Neural progenitor cell (in vitro differentiated cells): ENCODE measurements at regions not wholly inside any gene's neighbourhood (a gene's known extent, or its start where the extent isn't known, plus 50 kb on each side); places are given as distances from the start of the nearest gene placed in this dataset.

Source experiments
- DNase-seq: peaks from one replicate; pipeline ENCODE4 v3.0.0-alpha.2; 2016; ENCODE audit warnings: low spot score
- H2AFZ ChIP-seq: fragments of 200-600 bp; sonication (generic); replicated peaks from 2 replicates; pipeline ENCODE4 v1.6.1; 2016; ENCODE audit warnings: antibody characterized with exemption
- H3F3A ChIP-seq: fragments of 200-600 bp; sonication (generic); 2 replicates; pipeline ENCODE4 v1.6.1; 2016; ENCODE audit warnings: antibody characterized with exemption, low read depth
- H3K27ac ChIP-seq: fragments of 200-600 bp; sonication (generic); 2 replicates; pipeline ENCODE4 v1.5.1; 2016; ENCODE audit warnings: mild to moderate bottlenecking
- H3K27me3 ChIP-seq: fragments of 200-600 bp; sonication (generic); 2 replicates; pipeline ENCODE4 v1.6.1; 2016; ENCODE audit warnings: mild to moderate bottlenecking, moderate library complexity
- H3K36me3 ChIP-seq: fragments of 200-600 bp; sonication (generic); 2 replicates; pipeline ENCODE4 v1.5.1; 2016
- H3K4me1 ChIP-seq: fragments of 200-600 bp; sonication (generic); 2 replicates; pipeline ENCODE4 v1.6.1; 2016; ENCODE audit warnings: mixed run types
- H3K4me2 ChIP-seq: fragments of 200-600 bp; sonication (generic); 2 replicates; pipeline ENCODE4 v1.6.1; 2016
- H3K4me3 ChIP-seq: fragments of 200-600 bp; sonication (generic); 2 replicates; pipeline ENCODE4 v1.5.1; 2016
- H3K79me2 ChIP-seq: fragments of 200-600 bp; sonication (generic); 2 replicates; pipeline ENCODE4 v1.6.1; 2016; ENCODE audit warnings: low read depth
- H3K9ac ChIP-seq: fragments of 200-600 bp; sonication (generic); 2 replicates; pipeline ENCODE4 v1.6.1; 2016
- H3K9me3 ChIP-seq: fragments of 200-600 bp; sonication (generic); 2 replicates; pipeline ENCODE4 v1.5.1; 2016; ENCODE audit warnings: low read depth
- H4K20me1 ChIP-seq: fragments of 200-600 bp; sonication (generic); 2 replicates; pipeline ENCODE4 v1.6.1; 2016; ENCODE audit warnings: low read depth
- H3K27ac Mint-ChIP-seq: 3 replicates; pipeline ENCODE4 v1.8.0; 2021; ENCODE audit warnings: mixed read lengths
- H3K27me3 Mint-ChIP-seq: 2 replicates; pipeline ENCODE4 v1.8.0; 2022; ENCODE audit warnings: low read depth, mild to moderate bottlenecking, inconsistent platforms, moderate library complexity, mixed read lengths; ENCODE audit not compliant: insufficient read depth
- H3K36me3 Mint-ChIP-seq: 3 replicates; pipeline ENCODE4 v1.8.0; 2021; ENCODE audit warnings: mixed read lengths
- H3K4me1 Mint-ChIP-seq: 3 replicates; pipeline ENCODE4 v1.8.0; 2021; ENCODE audit warnings: mixed read lengths
- H3K4me3 Mint-ChIP-seq: 3 replicates; pipeline ENCODE4 v1.8.0; 2021; ENCODE audit warnings: mild to moderate bottlenecking, moderate library complexity, mixed read lengths
- H3K9me3 Mint-ChIP-seq: 3 replicates; pipeline ENCODE4 v1.8.0; 2020; ENCODE audit warnings: mixed read lengths
- EZH2 ChIP-seq: fragments of 200-600 bp; sonication (generic); IDR thresholded peaks from 2 replicates; pipeline ENCODE4 v1.6.1; 2017; ENCODE audit warnings: antibody characterized with exemption, mild to moderate bottlenecking, moderate library complexity
- EZH2phosphoT487 ChIP-seq: fragments of 200-600 bp; sonication (generic); IDR thresholded peaks from 2 replicates; pipeline ENCODE4 v1.6.1; 2017; ENCODE audit warnings: antibody characterized with exemption
- TF ChIP-seq, protein P1 (sequence below): fragments of 200-600 bp; sonication (generic); IDR thresholded peaks from 2 replicates; pipeline ENCODE4 v1.5.1; 2017; ENCODE audit warnings: antibody characterized with exemption, mild to moderate bottlenecking

DNA sequence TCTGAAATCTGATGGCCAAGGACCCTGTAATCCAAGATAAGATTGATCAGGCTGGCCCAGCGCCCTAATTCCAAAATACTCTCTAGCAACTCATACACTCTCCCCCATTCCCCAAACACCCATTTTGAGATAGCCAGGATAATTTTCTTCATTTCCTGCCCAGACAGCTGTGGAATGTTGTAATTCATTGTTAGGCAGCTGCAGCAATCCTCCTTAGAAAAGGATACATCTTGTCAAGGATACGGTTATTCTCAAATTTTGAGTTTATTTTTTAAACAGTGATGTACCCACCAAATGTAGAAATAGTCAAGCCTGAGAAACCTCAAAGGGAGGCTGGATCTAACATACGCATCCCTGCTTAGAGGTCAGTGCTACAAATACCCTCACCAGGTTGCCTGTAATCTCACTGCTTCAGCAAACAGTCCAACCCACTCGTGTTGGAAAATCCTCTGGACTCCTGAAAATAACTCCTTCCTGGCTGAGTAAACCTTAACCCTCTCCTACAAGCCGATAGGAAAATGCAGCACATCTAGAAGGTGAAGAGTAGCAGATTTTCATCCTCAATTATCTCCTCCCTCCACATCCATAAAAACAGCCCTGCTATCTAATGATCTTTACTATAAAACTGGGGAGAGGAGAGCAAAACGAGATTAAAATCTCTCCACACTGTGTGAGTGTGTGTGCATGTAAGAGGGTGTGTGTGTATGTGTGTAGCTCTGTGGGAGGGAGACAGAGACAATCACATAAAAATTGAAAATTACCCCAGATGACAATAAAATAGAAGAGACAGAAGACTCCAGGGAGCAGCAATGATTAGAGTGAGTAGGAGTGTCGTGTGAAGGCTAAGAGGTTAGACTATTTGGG is 683.1 kb downstream of the DIAPH3 start:
- no peaks in the 10 kb centered on the region for H3K79me2 ChIP-seq
- no peak overlapping the region for H3K27ac Mint-ChIP-seq

DNA sequence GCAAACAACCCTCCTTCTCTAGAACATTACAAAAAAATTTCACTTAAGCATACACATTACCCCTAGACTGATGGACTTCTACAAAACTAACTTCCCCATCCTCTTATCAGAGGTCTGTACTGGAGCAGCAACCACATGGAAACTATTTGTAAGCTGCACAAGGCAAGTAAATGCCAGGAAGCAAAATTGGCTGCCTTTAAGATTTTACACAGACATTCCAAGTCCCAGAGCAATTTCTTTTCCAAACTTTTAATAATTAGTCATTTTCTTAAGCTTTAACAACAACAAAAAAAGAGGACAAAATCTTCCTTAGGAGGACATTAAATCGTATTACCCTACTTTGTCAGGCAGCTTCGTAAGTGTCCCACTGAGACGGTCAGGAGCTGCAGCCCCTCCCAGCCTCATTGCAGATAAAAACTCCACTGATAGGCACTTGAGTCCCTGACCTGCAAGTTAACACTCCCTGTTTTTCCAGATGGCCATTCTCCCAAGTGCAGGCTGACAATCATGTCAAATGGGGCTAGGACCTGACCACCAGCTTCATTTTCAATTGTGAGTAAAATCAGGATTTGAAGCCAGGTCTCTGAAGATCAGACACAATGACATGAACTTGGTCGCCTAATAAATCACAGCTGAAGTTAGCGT is 680.1 kb downstream of the DIAPH3 start:
- Mint-ChIP-seq H3K27me3 (peaks cover 12% of the 10 kb centered on the region), H3K9me3 (peaks cover 5% of the 10 kb centered on the region), H3K4me1 (peaks cover 30% of the 10 kb centered on the region), H3K36me3 (no peaks in the 10 kb centered on the region), H3K4me3 (no peak overlapping the region), H3K27ac (no peak overlapping the region)
- TF ChIP-seq EZH2phosphoT487 (no peak), EZH2 (no peak)
- TF ChIP-seq, protein P1, sequence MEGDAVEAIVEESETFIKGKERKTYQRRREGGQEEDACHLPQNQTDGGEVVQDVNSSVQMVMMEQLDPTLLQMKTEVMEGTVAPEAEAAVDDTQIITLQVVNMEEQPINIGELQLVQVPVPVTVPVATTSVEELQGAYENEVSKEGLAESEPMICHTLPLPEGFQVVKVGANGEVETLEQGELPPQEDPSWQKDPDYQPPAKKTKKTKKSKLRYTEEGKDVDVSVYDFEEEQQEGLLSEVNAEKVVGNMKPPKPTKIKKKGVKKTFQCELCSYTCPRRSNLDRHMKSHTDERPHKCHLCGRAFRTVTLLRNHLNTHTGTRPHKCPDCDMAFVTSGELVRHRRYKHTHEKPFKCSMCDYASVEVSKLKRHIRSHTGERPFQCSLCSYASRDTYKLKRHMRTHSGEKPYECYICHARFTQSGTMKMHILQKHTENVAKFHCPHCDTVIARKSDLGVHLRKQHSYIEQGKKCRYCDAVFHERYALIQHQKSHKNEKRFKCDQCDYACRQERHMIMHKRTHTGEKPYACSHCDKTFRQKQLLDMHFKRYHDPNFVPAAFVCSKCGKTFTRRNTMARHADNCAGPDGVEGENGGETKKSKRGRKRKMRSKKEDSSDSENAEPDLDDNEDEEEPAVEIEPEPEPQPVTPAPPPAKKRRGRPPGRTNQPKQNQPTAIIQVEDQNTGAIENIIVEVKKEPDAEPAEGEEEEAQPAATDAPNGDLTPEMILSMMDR: no peak
- Histone ChIP-seq H3K4me2 (peak overlapping the region; percentile 46), H3K79me2 (no peaks in the 10 kb centered on the region), H3K9ac (no peak overlapping the region), H3K4me3 (no peak overlapping the region), H4K20me1 (peaks cover 9% of the 10 kb centered on the region), H3K27ac (no peak overlapping the region), H3K27me3 (peaks cover 38% of the 10 kb centered on the region), H3K9me3 (no peaks in the 10 kb centered on the region), H2AFZ (no peak overlapping the region), H3K4me1 (peaks cover 28% of the 10 kb centered on the region), H3K36me3 (no peaks in the 10 kb centered on the region), H3F3A (peaks cover 7% of the 10 kb centered on the region)
- no peak for DNase-seq

More for the DNA sequence above, 683.1 kb downstream of the DIAPH3 start:
- TF ChIP-seq EZH2: no peak
- no peak for TF ChIP-seq EZH2phosphoT487
- TF ChIP-seq, protein P1: no peak
- H2AFZ ChIP-seq: no peak overlapping the region
- Mint-ChIP-seq H3K4me1 (peaks cover 38% of the 10 kb centered on the region), H3K36me3 (no peaks in the 10 kb centered on the region), H3K9me3 (no peaks in the 10 kb centered on the region), H3K27me3 (peaks cover 14% of the 10 kb centered on the region), H3K4me3 (no peak overlapping the region)
- peaks cover 58% of the 10 kb centered on the region for H3K27me3 ChIP-seq
- H3K4me1 ChIP-seq: peaks cover 33% of the 10 kb centered on the region
- H3K4me3 ChIP-seq: no peak overlapping the region
- peaks cover 13% of the 10 kb centered on the region for H4K20me1 ChIP-seq
- H3F3A ChIP-seq: peaks cover 12% of the 10 kb centered on the region
- no peak for DNase-seq
- H3K4me2 ChIP-seq: no peak overlapping the region
- no peak overlapping the region for H3K27ac ChIP-seq
- H3K9me3 ChIP-seq: no peaks in the 10 kb centered on the region
- no peak overlapping the region for H3K9ac ChIP-seq
- no peaks in the 10 kb centered on the region for H3K36me3 ChIP-seq

DNA sequence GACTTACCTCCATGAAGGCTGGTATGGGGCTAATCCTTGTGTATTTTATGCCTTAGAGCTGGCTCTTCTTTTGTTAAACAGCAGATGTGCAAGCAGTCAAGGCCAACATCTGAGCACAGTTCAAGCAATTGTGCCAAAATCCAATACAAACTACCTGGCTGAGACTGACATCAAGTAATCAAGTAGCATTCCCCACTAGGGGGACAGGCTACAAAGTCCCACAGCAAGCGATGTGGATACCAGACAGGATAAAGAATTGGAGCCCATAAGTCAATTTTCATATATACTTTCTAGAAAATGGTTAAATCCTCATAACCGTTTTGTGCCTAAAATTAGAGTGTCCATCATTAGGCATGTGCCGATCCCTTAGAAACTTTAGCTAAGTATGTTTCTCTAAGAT is 675.8 kb downstream of the DIAPH3 start:
- Mint-ChIP-seq H3K9me3 (peaks cover 5% of the 10 kb centered on the region), H3K36me3 (no peaks in the 10 kb centered on the region), H3K27me3 (peaks cover 4% of the 10 kb centered on the region), H3K27ac (no peak overlapping the region), H3K4me1 (peaks cover 14% of the 10 kb centered on the region), H3K4me3 (no peak overlapping the region)
- H3F3A ChIP-seq: no peaks in the 10 kb centered on the region
- H3K36me3 ChIP-seq: no peaks in the 10 kb centered on the region
- no peak overlapping the region for H3K4me3 ChIP-seq
- H3K27ac ChIP-seq: no peak overlapping the region
- no peak overlapping the region for H3K4me2 ChIP-seq
- no peak overlapping the region for H2AFZ ChIP-seq
- peaks cover under 1% of the 10 kb centered on the region for H3K27me3 ChIP-seq
- no peaks in the 10 kb centered on the region for H4K20me1 ChIP-seq
- DNase-seq: no peak
- H3K79me2 ChIP-seq: no peaks in the 10 kb centered on the region
- no peaks in the 10 kb centered on the region for H3K9me3 ChIP-seq
- H3K9ac ChIP-seq: no peak overlapping the region
- peaks cover 12% of the 10 kb centered on the region for H3K4me1 ChIP-seq
- TF ChIP-seq, protein P1: peak; percentile 25
- TF ChIP-seq EZH2: no peak
